ENCODE measurements at regions not wholly inside any gene's neighbourhood (a gene's known extent, or its start where the extent isn't known, plus 50 kb on each side); places are given as distances from the start of the nearest gene placed in this dataset.
"Not testable (repeated sequence)": the region's sequence is repeated elsewhere in the genome, so short reads cannot be mapped to it uniquely, and the experiment has no call there.

DNA sequence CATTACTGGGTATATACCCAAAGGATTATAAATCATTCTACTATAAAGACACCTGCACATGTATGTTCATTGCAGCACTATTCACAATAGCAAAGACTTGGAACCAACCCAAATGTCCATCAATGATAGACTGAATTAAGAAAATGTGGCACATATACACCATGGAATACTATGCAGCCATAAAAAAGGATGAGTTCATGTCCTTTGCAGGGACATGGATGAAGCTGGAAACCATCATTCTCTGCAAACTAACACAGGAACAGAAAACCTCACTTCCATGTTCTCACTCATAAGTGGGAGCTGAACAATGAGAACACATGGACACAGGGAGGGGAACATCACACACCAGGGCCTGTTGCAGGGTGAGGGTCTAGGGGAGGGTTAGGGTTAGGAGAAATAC, 56.4 kb upstream of the PLEKHG4B start:
- TF ChIP-seq, protein P1, sequence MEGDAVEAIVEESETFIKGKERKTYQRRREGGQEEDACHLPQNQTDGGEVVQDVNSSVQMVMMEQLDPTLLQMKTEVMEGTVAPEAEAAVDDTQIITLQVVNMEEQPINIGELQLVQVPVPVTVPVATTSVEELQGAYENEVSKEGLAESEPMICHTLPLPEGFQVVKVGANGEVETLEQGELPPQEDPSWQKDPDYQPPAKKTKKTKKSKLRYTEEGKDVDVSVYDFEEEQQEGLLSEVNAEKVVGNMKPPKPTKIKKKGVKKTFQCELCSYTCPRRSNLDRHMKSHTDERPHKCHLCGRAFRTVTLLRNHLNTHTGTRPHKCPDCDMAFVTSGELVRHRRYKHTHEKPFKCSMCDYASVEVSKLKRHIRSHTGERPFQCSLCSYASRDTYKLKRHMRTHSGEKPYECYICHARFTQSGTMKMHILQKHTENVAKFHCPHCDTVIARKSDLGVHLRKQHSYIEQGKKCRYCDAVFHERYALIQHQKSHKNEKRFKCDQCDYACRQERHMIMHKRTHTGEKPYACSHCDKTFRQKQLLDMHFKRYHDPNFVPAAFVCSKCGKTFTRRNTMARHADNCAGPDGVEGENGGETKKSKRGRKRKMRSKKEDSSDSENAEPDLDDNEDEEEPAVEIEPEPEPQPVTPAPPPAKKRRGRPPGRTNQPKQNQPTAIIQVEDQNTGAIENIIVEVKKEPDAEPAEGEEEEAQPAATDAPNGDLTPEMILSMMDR (conservative IDR thresholded peaks at IDR 0.05; ENCODE audit: low read depth, low read length) = not testable (repeated sequence)
- TF ChIP-seq, protein P2, sequence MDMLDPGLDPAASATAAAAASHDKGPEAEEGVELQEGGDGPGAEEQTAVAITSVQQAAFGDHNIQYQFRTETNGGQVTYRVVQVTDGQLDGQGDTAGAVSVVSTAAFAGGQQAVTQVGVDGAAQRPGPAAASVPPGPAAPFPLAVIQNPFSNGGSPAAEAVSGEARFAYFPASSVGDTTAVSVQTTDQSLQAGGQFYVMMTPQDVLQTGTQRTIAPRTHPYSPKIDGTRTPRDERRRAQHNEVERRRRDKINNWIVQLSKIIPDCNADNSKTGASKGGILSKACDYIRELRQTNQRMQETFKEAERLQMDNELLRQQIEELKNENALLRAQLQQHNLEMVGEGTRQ (IDR thresholded peaks at IDR 0.05; ENCODE audit: low read depth, low read length) = not testable (repeated sequence)
- not testable (repeated sequence) for TF ChIP-seq RAD21 (IDR thresholded peaks at IDR 0.05; ENCODE audit: low read length); POLR2A (IDR thresholded peaks at IDR 0.05; ENCODE audit: low read depth, low read length); BHLHE40 (IDR thresholded peaks at IDR 0.05; ENCODE audit: low read depth, low read length); RFX5 (IDR thresholded peaks at IDR 0.05; ENCODE audit: low read depth, low read length); SMC3 (IDR thresholded peaks at IDR 0.05; ENCODE audit: low read depth, low read length); MXI1 (IDR thresholded peaks at IDR 0.05; ENCODE audit: borderline replicate concordance, low read depth, low read length); MAZ (IDR thresholded peaks at IDR 0.05; ENCODE audit: borderline replicate concordance, low read depth, low read length); RCOR1 (IDR thresholded peaks at IDR 0.05; ENCODE audit: insufficient replicate concordance, low read length)
- TF ChIP-seq, protein P3, sequence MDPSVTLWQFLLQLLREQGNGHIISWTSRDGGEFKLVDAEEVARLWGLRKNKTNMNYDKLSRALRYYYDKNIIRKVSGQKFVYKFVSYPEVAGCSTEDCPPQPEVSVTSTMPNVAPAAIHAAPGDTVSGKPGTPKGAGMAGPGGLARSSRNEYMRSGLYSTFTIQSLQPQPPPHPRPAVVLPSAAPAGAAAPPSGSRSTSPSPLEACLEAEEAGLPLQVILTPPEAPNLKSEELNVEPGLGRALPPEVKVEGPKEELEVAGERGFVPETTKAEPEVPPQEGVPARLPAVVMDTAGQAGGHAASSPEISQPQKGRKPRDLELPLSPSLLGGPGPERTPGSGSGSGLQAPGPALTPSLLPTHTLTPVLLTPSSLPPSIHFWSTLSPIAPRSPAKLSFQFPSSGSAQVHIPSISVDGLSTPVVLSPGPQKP (IDR thresholded peaks at IDR 0.05; ENCODE audit: borderline replicate concordance, low read depth, low read length) = not testable (repeated sequence)

Data from IMR-90 (cell line).